MV-4-11 (cell line): ENCODE measurements at regions not wholly inside any gene's neighbourhood (a gene's known extent, or its start where the extent isn't known, plus 50 kb on each side); places are given as distances from the start of the nearest gene placed in this dataset.
"Not testable (repeated sequence)": the region's sequence is repeated elsewhere in the genome, so short reads cannot be mapped to it uniquely, and the experiment has no call there.

ENCODE experiments used
- DNase-seq: peaks from one replicate; lab custom pipeline; 2025; lab: John Stamatoyannopoulos, UW

DNA sequence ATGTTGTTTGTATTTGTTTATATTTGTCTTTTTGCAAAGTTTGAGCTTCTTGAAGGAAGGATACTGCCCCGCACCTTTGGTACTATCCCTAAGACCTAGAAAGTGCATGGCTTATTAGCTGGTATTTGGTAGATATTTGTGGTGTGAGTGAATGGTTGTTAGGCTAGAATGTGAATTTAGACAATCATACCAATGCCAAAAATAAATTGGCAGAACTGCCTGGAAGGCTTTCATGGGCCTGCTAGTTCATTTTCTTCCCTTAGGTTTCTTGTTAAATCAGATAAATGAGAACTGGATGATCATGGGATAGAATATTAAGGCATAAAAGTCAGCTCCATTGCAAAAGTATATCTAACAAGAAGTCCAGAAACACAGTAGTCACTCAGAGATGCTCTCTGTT is 147.5 kb upstream of the TSLP start:
- no peak for DNase-seq

DNA sequence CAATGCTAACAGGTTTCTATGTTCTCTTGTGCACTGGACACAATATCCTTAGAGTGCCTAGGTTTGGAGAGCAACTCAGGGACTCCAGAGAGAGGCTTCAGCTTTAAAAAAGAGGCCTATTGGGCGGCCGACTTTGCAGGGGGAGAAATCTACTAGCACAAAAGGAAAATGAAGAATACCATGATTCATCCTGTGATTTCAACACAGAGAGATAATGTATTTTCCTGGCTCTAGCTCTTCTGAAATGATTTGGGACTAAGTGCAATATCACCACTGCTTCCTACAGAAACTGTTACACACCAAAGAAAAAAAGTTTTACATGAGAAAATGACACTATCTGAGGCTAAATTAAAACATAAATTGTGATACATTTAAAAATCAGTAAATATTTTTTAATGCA is 146.1 kb upstream of the TSLP start:
- DNase-seq: no peak

DNA sequence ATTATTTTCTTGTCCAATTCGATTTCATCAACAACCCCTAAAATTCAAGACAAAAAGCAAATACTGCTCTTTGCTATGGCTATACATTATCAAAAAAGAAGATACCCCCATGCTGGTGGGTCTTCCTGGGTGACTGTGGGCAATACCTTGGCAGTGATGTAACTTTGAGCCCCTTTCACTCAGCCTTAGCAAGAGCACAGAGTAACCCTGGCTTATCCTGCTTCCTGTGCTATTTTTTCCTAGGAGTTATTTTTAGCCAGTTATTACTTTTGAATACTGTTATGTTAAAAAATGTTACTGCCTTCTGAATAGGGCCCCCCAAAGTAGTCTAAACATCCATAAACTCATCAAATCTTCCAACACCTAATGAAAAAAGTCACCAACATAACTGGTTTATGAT is 145.6 kb upstream of the TSLP start:
- no peak for DNase-seq

DNA sequence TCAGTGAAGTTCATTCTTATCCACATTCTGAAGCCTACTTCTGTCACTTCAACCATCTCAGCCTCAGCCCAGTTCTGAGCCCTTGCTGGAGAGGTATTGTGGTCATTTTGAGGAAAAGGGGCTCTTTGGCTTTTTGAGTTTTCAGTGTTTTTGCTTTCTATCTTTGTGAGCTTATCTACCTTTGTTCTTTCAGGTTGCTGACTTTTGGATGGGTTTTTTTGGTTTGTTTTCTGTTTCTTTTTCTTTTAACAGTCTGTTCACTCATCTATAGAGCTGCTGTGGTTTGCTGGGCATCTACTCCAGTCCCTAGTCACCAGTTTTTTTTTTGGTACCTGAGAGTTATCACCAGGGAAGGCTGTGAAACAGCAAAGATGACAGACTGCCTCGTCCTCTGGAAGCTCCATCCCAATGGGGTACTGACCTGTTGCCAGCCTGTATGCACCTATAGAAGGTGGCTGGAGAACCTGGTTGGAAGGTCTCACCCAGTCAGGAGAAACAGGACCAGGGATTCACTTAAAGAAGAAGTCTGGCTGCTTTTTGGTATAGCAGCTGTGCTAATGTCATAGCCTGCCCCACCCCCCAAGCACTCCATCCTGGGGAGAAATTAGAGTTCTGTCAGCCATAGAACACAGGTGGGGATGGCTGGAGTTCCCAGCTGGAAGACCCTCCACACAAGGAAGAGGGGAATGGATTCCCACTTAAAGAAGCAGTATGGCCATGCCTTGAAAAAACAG is 138.6 kb upstream of the TSLP start:
- no peak for DNase-seq

DNA sequence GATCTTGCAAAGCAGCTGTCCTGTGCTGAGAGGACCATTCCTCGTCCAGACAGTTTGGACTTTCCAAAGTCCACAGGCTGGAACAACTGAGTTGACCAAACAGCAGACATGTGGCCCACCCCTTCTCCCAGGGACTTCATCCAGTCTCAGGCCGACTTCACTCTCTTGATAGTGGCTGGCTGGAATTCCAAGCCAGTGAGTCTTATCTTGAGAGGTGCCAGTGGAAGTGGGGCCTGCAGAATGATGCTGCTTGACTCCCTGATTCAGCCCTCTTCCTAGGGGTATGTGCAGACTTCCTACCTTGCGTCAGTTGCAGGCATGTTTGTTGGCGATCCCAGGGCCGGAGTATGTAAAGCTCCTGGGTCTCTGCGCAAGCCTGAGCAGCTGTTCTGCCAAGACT is 131.4 kb upstream of the TSLP start:
- DNase-seq: no peak

DNA sequence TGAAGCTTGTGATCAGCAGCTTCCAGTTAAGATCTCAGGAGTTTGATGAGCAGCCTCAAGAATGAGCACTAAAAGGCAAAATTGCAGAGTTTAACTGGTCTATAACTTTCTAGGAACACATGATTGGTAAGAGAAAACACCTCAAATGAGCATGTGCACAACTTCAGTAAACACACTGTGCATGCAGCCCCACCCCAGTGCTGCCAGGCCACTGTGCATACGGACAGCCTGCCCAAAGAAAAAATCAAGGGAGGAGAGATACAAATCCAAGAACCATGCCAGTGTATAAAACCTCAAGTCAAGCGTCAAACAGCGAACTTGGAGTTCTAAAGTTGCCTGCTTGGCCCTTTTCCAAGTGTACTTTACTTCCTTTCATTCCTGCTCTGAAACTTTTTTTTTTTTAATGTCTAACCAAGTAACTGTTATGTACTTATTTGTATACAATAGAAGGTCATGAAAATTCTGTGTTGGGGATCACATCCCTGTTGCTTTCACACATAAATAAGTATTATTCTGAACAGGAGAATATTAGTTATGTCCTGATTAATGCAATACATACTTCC is 125.6 kb upstream of the TSLP start:
- no peak for DNase-seq

DNA sequence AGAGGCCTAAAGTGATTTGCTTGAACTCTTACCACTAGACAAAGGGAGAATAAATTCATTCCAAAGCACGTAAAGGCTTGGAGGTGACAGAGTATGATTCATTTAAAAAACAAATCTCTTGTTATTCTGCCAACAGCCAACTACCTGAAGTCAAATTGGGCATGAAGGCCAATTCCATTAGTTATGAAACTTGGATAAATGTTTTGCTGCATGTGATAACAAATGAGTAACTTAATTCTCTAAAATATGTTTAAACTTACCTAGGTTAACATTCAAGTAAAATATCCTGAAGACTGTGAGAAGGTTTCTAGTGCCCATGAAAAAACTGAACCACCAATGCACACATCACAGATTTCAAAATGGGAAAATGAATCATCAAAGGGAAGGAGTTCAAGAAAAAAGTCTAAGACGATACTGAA is 120.1 kb upstream of the TSLP start:
- no peak for DNase-seq

DNA sequence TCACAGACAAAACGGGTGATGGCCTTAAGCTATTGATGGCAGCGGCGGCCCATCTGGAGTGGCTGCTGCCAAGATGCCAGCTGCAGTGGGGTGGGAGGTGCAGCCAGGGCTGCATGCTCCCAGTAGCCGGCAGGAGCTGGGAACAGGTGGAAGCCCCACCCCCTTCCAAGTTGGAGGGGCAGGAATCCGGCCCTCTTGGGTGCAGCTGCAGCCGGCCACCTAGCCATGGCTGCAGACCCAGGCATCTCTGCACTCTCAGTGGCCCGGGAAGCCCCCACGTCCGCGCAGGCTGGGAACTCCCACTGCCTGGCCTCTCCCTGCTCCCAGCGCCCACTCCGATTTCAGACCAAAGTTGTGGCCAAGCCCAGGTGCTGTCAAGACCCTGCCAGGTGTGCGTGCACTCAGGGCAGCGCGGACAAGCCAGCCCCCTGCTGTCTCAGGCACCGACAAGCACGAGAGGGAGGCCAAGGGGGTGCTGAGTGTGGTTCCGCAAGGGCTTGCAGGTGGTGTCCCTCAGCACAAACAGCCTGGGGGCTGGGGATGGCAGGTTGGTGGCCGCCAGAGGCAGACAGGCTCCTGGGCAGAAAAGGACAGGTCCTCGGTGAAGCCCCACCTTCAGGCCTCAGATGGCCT is 115.1 kb upstream of the TSLP start:
- no peak for DNase-seq

DNA sequence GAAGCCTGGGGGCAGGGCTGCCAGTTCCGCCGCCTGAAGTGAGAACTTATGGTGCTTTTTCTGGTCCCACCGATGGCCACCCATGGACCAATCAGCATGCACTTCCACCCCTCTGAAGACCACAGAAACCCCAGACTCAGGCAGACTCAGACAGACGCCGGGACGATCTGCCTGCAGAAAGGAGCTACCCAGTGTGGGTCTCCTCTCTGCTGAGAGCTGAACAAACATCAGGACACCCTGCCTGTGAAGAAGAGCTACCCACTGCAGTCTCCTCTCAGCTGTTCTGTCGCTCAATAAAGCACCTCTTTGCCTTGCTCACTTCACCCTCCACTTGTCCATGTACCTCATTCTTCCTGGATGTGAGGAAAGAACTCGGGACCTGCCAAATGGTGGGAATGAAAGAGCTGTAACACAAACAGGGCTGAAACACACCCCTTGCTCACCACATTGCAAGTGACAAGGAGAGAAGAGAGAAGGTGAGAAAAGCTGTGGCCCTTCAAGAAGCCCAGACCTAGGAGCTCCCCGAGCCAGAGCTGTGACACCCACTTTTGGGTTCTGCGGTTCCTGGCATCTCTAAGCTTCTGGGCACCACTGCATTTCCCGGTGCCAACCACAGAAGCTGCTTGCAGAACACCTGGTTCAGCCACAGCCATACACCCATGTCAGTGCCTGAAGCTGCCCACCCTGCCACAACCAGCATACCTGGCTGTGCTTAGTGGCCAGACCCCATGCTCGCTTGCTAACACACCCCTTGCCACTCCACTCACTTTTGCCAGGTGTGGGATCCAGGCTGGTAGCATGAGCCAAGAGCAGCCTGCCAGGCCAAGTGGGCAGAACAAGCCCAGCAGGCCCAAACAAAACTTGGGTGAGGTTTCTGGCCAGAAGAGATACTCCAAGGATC is 114.3 kb upstream of the TSLP start:
- no peak for DNase-seq

DNA sequence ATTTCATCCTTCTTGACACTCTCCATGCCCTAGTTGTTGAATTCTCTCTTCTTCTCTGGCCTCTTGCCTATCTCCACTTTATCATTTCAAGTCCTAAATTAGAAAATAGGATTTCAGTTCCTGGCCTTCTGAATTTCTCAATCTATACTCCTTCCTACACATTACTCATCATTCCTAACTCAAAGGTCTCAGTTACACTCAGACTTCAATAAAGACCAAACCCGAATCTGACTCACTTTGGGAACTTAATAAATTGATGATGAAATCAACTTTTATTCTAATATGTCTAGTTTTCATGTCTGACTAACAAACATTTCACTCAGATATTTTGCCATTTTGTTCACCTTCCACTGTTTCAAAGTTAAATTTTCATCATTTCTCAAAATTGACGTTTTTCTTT is 113.6 kb upstream of the TSLP start:
- DNase-seq: no peak

DNA sequence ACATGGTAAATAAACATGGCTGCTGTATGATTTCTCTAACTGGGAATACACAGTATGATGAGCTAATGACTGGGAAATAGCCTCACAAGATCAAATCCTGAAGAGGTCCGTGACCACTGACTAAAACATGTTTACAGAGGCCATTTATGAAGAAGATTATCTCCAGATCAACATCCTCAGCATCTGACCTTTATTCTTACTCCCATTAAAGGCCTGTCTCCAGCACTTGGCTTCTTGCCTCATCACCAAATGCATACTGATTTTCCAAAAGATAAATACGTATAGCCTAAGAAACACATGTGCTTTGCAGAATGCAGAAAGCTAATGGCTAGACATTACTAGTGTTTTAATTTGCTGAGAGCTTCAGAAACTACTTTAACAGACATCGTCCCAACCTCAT is 108.0 kb upstream of the TSLP start:
- no peak for DNase-seq

DNA sequence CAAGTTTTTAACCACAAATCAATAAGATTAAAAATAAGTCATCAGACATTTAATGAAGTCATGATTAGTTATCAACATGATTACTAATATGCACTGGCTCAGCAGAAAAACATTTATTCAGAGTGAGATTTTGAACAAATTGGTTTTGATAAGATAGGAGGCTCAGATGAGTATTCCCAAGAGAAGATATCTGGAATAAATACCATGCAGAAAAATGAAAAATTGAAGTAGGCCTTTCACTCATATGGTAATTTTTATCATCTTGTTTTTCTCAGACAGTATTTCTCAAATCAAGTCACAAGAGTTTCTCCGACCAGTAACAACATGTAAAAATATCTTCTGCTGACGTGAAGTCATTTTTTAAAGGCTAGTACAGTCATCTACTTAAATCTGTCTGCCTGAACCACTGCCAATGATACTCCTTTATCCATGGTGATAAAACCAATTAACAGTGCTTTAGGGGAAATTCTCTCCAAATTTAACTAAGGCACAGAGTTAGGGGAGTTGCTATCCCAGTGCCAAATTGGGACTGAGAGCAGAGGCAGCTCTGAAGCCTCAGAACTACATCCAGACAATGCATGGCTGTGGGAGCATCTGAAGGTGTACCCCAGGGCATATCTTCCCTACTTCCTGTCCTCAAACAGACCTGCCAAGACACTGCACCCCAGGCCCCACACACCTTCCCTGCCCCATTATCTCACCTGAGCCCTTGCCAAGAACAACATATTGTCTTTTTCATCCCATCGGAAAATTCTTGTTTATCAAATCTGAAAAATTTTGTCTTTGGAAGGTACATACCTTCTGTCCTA is 105.5 kb upstream of the TSLP start:
- DNase-seq: no peak

DNA sequence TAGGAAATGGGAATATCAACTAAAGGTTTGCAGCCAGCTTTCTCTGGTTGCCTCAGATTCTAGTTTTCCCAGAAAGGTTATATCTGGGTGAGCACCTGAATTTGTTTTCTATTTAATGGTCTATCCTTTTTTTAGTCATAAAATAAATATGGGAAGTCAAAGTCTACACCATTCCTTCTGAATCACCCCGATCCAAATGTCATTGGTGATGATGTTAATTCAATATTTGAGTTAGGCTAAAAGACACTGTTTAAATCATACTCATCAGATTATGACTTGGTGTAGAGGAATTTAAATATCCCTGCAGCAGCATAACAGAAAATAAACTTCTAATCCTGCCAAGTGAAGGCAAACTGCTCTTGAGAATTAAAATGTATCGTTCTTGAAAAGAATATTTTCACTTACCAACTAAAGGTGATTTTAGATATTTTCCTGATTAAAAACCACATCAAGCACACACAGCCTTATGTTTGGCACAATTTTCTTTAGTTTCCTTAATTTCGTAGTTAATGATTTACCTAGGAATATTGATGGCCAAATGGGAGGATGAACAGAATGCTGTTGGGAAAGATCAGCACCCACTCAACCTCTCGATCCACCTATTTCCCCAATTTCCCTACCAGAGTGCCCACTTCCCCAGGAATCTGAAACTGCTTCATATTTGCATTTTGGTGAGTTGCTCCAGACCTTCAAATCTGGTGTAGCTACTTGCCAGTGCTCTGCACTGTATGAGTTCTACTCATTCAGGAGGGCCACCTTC is 103.1 kb upstream of the TSLP start:
- DNase-seq: no peak

DNA sequence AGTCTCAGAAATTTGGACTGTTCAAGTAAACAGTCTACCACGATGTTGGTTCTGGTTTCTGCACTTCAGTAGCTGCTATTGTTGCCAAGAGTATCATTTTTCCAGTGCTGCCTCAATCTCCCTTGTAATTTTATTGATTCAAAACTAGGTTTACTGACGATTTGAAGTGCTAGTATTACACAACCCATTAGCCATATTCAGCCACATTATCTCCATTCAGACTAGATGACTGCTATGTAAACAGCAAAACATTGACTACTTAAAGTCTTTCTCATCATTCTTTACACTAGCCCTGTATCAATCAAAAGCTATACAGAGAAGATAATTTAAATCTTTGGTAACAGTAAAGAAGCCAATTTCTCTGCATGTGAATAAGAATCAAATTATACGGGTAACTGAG is 102.0 kb upstream of the TSLP start:
- DNase-seq: no peak

DNA sequence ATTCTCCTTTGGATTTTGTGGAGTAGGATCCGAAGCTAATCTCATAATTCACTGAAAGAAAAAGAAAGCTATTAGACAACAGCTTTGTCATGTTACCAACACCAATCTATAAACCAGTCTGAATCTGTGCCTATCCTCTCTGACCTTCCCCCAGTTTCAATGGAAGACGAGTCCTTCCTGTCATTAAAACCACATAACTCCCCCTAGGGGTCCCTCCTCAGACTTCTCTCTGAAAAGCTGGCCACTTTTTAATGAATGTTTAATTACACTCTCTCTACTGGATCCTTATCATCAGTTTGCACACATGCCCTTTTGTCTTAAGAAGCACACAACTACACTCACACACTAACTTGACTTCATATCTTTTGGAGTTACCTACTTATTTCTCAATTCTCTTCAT is 98.0 kb upstream of the TSLP start:
- DNase-seq: no peak

DNA sequence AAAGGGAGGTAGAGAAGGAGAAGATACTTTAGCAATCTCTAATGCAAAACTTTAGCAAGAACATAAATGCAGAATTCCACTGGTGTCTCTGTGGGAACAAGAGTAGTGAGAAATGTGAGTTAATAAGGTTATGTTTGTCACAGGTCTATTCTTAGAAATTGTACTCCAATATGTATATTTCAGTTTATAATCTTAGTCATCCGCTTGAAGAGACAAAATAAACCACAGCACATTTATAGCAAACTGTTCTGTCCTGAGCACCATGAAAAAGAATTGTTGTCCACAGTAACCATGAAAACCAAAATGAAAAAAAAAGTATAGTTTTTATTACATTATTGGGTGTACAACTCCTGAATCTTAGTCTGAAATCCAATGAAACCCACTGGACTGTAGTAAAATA is 93.6 kb upstream of the TSLP start:
- no peak for DNase-seq

DNA sequence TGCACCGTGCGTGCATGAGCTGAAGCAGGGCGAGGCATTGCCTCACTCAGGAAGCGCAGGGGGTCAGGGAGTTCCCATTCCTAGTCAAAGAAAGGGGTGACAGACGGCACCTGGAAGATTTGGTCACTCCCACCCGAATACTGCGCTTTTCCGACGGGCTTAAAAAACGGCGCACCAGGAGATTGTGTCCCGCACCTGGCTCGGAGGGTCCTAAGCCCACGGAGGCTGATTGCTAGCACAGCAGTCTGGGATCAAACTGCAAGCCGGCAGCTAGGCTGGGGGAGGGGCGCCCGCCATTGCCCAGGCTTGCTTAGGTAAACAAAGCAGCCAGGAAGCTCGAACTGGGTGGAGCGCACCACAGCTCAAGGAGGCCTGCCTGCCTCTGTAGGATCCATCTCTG is 85.6 kb upstream of the TSLP start:
- not testable (repeated sequence) for DNase-seq

DNA sequence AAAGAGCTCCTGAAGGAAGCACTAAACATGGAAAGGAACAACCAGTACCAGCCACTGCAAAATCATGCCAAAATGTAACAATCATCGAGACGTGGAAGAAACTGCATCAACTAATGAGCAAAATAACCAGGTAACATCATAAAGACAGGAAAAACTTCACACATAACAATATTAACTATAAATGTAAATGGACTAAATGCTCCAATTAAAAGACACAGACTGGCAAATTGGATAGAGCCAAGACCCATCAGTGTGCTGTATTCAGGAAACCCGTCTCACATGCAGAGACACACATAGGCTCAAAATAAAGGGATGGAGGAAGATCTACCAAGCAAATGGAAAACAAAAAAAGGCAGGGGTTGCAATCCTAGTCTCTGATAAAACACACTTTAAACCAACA is 83.9 kb upstream of the TSLP start:
- not testable (repeated sequence) for DNase-seq

DNA sequence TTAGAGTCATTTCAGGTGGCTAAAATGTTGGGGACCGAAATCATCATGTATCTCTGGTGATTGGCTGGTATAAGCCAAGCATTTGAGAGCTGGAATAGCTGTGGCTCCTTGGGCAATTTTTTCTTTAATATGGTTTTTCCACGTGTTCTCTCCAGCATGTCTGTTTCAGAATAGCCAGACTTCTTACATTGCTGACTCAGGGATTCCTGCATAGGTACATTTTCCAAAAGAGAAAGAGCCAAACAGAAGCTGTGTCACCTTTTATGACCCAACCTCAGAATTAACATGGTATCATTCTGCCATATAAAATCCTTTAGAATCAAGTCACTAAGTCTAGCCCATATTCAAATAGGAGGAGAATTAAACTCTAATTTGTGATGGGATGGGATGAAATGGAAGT is 74.8 kb upstream of the TSLP start:
- no peak for DNase-seq

DNA sequence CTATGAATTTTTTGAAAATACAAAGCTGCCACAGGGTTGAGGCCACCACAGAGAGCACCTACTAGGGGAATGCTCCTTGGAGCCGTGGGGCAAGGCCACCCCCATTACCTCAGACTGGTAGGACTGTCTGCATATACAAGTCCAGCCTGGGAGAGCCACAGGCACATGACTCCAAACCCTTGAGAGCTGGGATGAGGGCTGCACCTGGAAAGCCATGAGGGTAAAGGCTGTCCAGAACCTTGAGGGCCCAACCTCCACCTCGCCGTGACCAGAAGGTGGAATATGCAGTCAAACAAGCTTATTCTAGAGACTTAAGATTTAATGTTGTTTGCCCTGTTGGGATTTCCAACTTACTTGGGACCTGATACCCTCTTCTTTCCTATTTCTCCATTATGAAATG is 69.5 kb upstream of the TSLP start:
- DNase-seq: no peak

DNA sequence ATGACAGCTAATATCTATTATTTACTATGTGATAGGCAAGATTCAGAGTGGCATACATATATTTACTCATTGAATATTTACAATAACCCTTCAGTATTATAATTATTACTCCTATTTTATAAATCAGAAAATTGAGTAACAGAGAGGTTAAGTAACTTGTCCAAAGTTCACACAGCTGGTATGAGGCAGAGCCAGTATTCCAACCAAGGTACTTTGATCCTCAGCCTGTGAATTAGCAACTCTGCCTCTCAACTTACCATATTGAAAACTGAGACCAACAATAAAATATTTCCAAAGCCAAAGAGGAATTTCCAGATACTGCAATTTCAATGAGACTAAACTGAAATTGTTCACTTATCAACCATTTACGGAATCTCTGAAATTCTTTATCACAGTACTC is 67.9 kb upstream of the TSLP start:
- no peak for DNase-seq
